Esophagus muscularis mucosa (tissue), 3 donors: ENCODE measurements at regions not wholly inside any gene's neighbourhood (a gene's known extent, or its start where the extent isn't known, plus 50 kb on each side); places are given as distances from the start of the nearest gene placed in this dataset.

ENCODE experiments used
- CTCF ChIP-seq, 3 experiments: fragments of 200-600 bp in 2 of 3; fragments of 450-650 bp in 1 of 3; sonication (generic) in 2 of 3; IDR thresholded peaks; one replicate each; pipeline ENCODE4 v1.5.1; 2017 to 2019; ENCODE audit warnings: antibody characterized with exemption in 3 of 3, mild to moderate bottlenecking in 2 of 3, moderate library complexity in 1 of 3
- POLR2A ChIP-seq: fragments of 450-650 bp; IDR thresholded peaks from one replicate; pipeline ENCODE4 v1.6.1; 2017; ENCODE audit warnings: antibody characterized with exemption, moderate library complexity, mild to moderate bottlenecking, low read depth

- TF ChIP-seq CTCF (IDR thresholded peaks at IDR 0.05) (no peak), POLR2A (no peak)
Observed at GRCh38 chr16:22643886-22644285, 133.2 kb downstream of the NPIPB5 start.
